ENCODE measurements at regions not wholly inside any gene's neighbourhood (a gene's known extent, or its start where the extent isn't known, plus 50 kb on each side); places are given as distances from the start of the nearest gene placed in this dataset.

GRCh38 chr15:70159713-70160009 is 61.9 kb upstream of the TLE3 start:
- H3K27ac ChIP-seq (ENCODE audit: insufficient read depth, low read length), result no peak overlapping the region
- dilution Hi-C loops (cut with HindIII; ENCODE audit: low sequenced_read_pairs, unreplicated experiment) (no loop called here), intact Hi-C loops (cut with micrococcal nuclease) (no loop called here), in situ Hi-C loops (cut with MboI; ENCODE audit: low sequenced_read_pairs) (no loop called here)
- ChIA-PET CTCF (interaction anchor here (0.7 kb wide), 1 partner anchor 25 kb away, joined by 3 read pairs; no protein-coding TSS in a partner anchor), POLR2A (ENCODE audit: unreplicated experiment) (no interaction called here)
- H3K79me1 ChIP-seq (ENCODE audit: low read depth in 1 of 2, low read length in 2 of 2), result no peaks in the 10 kb centered on the region
- H3K9ac ChIP-seq (ENCODE audit: low read depth, low read length), result no peak overlapping the region
- no peak overlapping the region for H4K91ac ChIP-seq (ENCODE audit: insufficient read depth, low read depth, low read length)
- peaks cover 10% of the 10 kb centered on the region; the same call in 1 of the 2 replicates for H3K4me1 ChIP-seq (ENCODE audit: control insufficient read depth, insufficient read depth, low read length)
- H2AFZ ChIP-seq (replicated peaks; ENCODE audit: low read length, poor library complexity), result no peak overlapping the region
- no peak overlapping the region for H4K5ac ChIP-seq (ENCODE audit: low read depth, low read length)
- no peak overlapping the region for H2AK9ac ChIP-seq (replicated peaks; ENCODE audit: low read depth, low read length, poor library complexity)
- no CpG with 5 or more reads among the region's 2 CpGs for WGBS, 2 experiments (ENCODE audit: extremely low coverage in 2 of 2, insufficient read length in 1 of 2)
- H3K27me3 ChIP-seq (ENCODE audit: control insufficient read depth, insufficient read depth, low read length), result peaks cover 57% of the 10 kb centered on the region
- H3K9me1 ChIP-seq (ENCODE audit: insufficient read depth, low read length), result peaks cover 2% of the 10 kb centered on the region; the same call in 1 of the 2 replicates
- no peaks in the 10 kb centered on the region for H3K36me3 ChIP-seq (ENCODE audit: control insufficient read depth, insufficient read depth, low read length)
- H3K23ac ChIP-seq (ENCODE audit: low read depth, low read length), result no peak overlapping the region
- H2BK120ac ChIP-seq (ENCODE audit: low read depth, low read length), result no peak overlapping the region
- H2BK15ac ChIP-seq (ENCODE audit: low read depth, low read length), result no peak overlapping the region
- no peak overlapping the region for H2AK5ac ChIP-seq (ENCODE audit: low read depth, low read length)
- no TSS peak for BruUV-seq (replicated peaks)
- H4K20me1 ChIP-seq (ENCODE audit: insufficient read depth, low read length), result 0 out of 2 replicates have a peak, but pooled peaks cover 4% of the 10 kb centered on the region
- no peak overlapping the region for H3K4me2 ChIP-seq (ENCODE audit: low read depth, low read length)
- H3K18ac ChIP-seq (ENCODE audit: low read depth, low read length), result no peak overlapping the region
- H3K4ac ChIP-seq (ENCODE audit: low read depth, low read length), result no peak overlapping the region
- no peak overlapping the region for H3K4me3 ChIP-seq (ENCODE audit: insufficient read depth, low read depth, low read length)
- peaks cover 6% of the 10 kb centered on the region; the same call in 1 of the 2 replicates for H3K9me3 ChIP-seq (ENCODE audit: control insufficient read depth, insufficient read depth, low read length)
- TF ChIP-seq MXI1 (IDR thresholded peaks at IDR 0.05; ENCODE audit: borderline replicate concordance, low read depth, low read length) (no peak), CHD1 (IDR thresholded peaks at IDR 0.05; ENCODE audit: low read depth, low read length) (no peak), RFX5 (IDR thresholded peaks at IDR 0.05; ENCODE audit: low read depth, low read length) (no peak)
- H2BK5ac ChIP-seq (ENCODE audit: low read depth, low read length, poor library complexity, severe bottlenecking), result no peak overlapping the region
- no peak overlapping the region for H4K8ac ChIP-seq (ENCODE audit: low read depth in 2 of 2, low read length in 2 of 2)
- H3K14ac ChIP-seq (replicated peaks; ENCODE audit: low read depth, low read length), result no peak overlapping the region
- no peak for DNase-seq
- H3K56ac ChIP-seq (ENCODE audit: extremely low read depth, insufficient read depth, low read length), result no peak overlapping the region
- ATAC-seq (ENCODE audit: low read depth), result no peak
- H2BK20ac ChIP-seq (ENCODE audit: low read depth, low read length), result no peak overlapping the region
